GM19035 (cell line): ENCODE measurements at regions not wholly inside any gene's neighbourhood (a gene's known extent, or its start where the extent isn't known, plus 50 kb on each side); places are given as distances from the start of the nearest gene placed in this dataset.
"Not testable (repeated sequence)": the region's sequence is repeated elsewhere in the genome, so short reads cannot be mapped to it uniquely, and the experiment has no call there.

Experiments used
- ATAC-seq: cut with Tn5 transposase; IDR thresholded peaks from one replicate; pipeline ENCODE4 v1.9.1; 2021; ENCODE audit not compliant: unreplicated experiment

DNA sequence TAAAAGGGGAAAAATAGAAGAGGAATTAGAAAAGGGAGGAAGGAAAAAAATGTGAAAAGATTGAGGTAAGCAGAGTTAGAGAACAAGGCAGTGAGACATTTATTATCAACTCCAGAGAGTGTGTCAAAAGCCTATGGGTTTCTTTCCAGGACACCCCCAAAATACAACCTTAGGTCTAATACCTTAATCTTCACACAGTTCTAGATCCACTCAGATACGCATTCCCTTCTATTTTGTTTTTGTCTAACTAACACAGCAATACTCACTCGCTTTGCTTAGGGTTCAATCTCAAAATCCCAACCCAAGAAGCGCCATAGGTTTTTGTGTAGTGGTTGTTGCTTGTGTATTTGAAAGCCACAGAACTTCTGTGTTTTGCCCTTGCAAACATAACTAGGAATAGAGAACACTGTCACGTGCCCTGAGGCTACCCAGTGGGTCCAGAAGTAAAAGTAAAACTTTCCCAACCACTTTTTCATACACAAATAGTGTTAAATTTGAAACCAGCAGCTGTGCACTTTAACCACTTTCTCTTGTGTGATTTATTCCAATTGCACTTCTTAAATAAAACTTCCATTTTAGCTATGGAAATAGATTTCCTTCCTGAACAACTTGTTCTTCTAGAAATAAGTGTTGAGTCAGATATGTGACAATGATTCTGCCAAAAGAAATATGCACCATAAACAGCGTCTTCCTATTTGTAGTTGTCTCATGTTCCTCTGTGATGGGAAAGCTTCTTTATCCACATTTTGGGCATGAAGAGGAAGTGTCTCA is 414.7 kb upstream of the GHITM start:
- ATAC-seq: peak; percentile 77

GRCh38 chr10:83725567-83725966 is 413.7 kb upstream of the GHITM start:
- ATAC-seq: no peak

- ATAC-seq: no peak
These were observed 405.0 kb upstream of the GHITM start for GRCh38 chr10:83734278-83734677.

DNA sequence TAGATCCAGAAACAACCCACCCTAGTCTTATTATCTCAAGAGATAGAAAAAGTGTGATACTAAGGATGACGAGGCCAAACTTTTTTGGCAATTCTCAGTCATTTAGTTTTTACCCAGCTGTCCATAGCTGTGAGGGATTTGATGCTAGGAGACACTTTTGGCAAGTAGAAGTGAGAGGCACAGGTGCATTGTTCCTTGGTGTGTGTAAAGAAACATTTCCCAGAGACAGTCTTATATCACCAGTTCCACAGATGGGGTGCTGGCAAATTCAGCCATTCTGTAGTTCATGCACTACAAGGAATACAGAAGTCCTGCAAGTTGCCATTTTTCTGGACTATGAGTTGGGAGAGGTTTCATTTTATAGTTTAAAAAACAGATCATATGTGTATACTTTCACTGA is 403.3 kb upstream of the GHITM start:
- ATAC-seq: no peak

GRCh38 chr10:83750604-83751003 is 388.7 kb upstream of the GHITM start:
- ATAC-seq: no peak

DNA sequence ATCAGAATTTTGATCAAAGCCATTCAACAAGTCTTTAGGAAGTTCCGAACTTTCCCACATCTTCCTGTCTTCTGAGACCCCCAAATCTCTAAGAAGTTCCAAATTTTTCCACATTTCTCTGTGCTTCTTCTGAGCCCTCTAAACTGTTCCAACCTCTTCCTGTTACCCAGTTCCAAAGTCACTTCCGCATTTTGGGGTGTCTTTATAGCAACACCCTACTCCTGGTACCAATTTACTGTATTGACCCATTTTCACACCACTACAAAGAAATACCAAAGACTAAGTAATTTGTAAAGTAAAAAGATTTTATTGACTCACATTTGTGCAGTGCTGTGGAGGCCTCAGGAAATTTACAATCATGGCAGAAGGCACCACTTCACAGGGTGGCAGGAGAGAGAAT is 385.8 kb upstream of the GHITM start:
- no peak for ATAC-seq

DNA sequence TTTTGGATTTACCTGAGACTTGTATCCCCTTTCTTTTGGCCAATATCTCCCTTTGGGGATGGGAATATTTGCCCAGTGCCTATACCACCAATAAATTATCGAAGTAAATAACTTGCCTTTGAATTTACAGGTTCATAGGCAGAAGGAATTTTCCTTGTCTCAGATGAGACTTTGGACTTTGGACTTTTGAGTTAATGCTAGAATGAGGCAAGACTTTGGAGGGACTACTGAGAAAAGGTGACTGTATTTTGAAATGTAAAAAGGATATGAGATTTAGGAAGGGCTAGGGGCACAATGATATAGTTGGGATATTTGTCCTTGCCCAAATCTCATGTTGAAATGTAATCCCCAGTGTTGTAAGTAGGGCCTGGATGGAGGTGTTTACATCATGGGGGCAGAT is 384.5 kb upstream of the GHITM start:
- ATAC-seq: no peak

- ATAC-seq: no peak
These were observed 379.2 kb upstream of the GHITM start for GRCh38 chr10:83760142-83760541.

- no peak for ATAC-seq
These were observed 374.6 kb upstream of the GHITM start for GRCh38 chr10:83764666-83765065.

DNA sequence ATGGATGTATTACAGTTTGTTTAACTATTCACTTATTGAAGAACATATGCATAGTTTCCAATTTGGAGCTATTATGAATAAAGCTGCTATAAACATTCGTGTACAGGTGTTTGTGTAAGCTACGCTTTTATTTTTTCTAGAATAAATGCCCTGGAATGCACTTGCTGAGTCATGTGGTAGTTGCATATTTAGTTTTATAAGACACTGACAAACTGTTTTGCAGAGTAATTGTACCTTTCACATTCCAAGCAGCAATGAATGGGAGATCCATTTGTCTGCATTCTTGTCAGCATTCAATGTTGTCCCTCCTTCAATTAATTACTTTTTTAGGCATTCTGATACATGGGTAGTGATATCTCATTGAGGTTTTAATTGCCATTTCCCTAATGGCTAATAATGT is 373.6 kb upstream of the GHITM start:
- ATAC-seq: no peak

- ATAC-seq: no peak
These were observed 370.0 kb upstream of the GHITM start for GRCh38 chr10:83769281-83769820.

DNA sequence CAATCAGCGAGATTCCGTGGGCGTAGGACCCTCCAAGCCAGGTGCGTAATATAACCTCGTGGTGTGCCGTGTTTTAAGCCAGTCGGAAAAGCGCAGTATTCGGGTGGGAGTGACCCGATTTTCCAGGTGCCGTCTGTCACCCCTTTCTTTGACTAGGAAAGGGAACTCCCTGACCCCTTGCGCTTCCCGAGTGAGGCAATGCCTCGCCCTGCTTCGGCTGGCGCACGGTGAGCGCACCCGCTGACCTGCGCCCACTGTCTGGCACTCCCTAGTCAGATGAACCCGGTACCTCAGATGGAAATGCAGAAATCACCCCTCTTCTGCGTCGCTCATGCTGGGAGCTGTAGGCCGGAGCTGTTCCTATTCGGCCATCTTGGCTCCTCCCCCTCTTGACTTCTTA is 352.6 kb upstream of the GHITM start:
- ATAC-seq: not testable (repeated sequence)

DNA sequence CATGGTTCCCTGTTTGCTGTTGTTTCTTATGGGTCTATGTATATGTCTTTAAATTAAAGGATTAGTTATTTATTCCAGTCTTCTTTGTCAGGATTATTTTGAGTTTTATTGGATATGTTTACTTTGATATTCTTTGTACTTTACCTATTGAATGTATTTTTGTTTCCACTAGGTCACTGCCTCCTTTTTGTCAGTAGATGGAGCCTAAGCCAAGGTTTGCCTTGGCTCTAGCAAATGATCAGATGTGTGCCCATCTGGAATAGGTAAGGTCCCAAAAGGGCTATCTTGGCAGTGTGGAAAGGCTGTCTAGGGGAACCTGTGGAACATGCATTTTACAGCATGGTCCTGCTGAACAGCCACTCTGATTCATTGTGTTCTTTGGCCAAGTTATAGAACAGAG is 337.3 kb upstream of the GHITM start:
- no peak for ATAC-seq

DNA sequence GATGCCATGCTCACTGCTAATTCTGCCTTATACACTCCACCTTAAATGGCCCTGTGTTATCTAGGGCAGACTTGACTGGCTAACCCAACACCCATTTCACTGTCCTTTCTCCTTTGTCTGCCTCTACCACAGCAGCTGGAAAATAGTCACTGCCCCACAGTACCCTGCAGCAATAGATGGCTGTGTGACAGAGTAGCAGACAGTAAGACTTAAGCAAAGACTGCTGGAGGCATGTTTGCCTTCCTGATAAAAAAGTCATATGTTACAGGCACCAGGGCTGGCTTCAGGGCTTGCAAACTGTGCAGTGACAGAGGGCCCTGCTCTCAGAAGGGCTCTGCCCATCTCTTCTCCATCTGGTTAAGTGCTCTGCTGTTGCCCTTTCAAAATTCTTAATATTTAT is 332.6 kb upstream of the GHITM start:
- ATAC-seq: no peak

DNA sequence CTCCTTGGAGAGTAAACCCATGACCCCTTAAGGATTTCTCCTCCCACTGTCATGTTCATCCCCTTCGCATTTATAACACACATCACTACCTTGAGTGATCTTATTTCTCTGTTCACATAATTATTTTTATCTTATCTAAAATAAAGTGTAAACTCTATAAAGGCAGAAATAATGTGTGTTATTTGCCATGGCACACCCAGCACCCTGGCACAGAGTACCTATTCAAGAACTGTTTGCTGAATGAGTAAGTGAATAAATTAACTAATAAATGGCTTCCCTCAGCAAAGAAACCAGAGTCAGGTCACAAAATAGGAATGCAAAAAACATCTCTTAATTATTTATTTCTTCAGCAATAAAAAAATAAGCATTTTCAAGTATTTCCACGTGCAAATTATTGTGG is 330.3 kb upstream of the GHITM start:
- no peak for ATAC-seq

- peak; percentile 73 for ATAC-seq
These were observed 322.4 kb upstream of the GHITM start for GRCh38 chr10:83816942-83817341.

DNA sequence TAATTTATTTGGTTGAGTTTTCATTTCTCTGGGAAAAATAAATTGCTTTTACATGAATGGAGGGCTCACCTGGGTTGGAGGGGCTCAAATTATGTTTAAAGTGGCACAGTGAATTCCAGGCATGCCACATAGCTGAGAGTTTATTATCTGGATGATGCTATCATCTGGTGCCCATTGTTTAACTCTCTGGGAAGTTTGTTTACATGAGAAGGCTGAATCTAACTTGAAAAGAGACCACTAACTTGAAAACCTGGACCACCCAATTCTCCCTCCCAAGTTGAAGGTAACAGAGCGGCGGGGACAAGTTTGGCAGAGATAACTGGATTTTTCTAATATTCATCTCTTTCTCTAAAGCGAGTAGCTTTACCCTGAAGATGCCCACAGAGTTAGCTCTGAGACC is 321.5 kb upstream of the GHITM start:
- no peak for ATAC-seq

DNA sequence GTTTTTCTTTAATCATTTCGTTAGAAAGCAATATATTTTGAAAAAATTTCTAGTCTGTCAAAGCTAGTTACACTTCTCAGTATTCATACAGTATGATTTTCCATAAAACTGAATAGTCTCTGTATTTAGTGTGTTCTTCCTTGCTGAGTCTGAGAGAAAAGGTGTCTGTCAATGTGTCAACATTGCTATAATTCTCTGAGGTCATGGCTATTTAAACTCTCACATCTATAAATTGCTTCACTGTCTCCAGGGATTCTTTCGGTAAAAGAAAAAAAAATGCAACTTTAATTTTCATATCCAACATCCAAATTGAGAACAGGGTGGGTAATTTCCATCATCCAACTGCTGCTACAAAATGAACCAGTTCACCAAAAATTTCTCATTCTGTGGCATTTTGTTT is 319.7 kb upstream of the GHITM start:
- ATAC-seq: no peak

DNA sequence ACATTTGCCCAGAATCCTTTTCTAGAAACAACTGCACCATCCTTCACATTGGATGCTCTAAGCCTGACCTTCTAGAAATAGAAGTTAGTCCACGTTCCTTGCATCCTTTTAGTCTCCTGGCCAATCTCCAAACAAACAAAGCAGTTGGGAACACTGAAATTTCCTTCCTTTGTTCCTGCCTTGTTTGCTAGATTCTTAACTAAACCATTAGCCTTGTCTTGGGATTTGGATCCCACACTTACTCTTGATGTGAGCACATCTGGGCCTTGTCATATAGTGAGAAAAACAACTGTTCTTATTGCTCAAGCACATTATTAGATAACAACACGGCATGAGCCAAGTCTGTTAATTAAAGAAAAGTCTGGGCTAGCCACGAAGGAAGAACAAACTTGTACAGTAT is 319.3 kb upstream of the GHITM start:
- ATAC-seq: no peak

- no peak for ATAC-seq
These were observed 315.2 kb upstream of the GHITM start for GRCh38 chr10:83824099-83824498.

DNA sequence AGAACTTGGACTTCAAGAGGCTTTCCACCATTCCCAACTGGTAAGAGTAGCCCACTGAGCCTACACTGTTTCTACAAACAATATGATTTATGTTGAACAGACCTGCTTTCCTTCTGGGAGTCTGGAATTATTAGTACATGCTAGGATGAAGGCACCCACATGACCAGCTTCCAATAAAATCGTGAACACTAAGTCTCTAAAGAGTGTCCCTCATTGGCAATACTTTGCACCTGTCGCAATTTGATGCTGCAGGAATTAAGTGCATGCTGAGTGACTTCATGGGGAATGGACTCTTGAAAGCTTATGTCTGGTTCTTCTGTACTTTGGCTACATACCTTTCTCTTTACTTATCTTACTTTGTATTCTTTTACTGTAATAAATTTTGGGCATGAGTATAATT is 305.2 kb upstream of the GHITM start:
- ATAC-seq: no peak

DNA sequence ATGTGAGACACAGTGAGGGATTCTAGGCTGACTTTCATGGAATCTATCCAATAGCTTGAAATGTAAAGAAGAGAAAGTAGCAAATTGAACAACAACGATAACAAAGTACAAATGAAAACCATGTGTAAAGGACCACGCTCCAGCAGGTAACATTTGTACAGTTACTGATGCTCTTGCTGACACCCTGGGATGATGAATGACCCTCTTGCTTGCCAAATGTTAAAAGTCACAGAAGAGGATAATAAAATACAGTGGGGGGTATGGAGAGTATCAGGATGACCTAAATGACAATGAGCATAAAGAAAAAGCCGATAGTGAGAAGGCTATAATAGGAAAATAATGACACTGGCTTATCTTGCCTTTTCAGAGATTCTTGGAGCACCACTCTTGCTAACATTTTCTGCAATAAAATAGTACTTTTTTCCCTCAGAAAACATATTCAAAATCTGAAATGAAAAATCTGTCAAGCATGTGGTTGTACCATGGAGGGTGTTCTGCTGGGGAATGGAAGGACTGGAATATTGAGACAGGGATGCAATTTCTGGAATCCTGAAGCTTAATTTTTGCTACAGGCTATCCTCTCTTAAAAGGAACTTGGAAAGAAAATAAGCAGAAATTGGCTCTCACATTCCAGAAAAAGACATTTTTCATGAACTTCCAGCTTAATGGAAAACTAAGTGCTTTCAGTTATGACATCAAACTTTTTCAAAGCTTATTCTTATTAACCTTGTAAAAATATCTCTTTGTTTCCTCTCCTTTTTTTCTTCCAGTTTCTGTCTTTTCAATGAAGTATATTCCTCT is 303.2 kb upstream of the GHITM start:
- ATAC-seq: no peak
